ENCODE measurements at regions not wholly inside any gene's neighbourhood (a gene's known extent, or its start where the extent isn't known, plus 50 kb on each side); places are given as distances from the start of the nearest gene placed in this dataset.

DNA sequence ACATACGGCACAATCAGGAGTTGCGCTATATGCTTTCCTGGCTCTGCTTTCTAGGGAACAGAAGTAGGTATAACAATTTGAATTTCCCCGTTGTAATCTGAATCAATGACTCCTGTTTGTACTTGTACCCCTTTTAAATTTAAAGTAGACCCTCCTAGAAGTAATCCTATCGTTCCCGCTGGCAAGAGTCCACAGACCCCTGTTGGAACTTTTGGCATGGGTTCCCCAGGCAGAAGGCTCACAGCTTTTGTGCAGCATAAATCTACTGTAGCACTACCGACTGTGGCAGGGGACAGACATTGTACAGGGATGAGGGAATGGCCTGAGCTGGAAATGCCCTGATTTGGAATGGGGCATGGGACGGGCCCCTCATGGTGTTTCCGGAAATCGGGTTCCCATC, 705.2 kb downstream of the LRFN5 start:
- no peak for DNase-seq (ENCODE audit: low spot score)

DNA sequence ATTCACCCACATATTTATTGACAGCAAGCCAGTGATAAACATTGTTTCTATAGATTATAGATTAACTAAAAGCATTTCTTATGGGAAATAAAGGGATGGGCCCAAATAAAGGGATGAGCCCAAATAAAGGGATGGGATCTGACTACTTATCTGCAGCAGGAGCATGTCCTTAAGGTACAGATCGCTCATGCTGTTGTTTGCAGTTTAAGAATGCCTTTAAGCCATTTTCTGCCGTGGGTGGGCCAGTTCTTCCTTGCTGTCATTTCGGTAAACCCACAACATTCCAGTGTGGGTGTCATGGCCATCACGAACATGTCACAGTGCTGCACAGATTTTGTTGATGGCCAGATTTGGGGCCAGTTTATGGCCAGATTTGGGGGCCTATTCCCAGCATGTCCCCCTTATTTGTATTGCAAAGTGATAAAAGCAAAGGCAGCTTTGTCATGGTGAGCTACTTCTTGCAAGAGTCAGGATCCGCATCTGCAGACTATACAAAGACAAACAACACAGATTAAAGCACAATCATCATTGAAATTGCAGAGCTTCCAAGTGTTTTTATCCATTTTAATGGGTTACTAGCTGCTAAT, 700.7 kb downstream of the LRFN5 start:
- no peak for DNase-seq (ENCODE audit: low spot score)

DNA sequence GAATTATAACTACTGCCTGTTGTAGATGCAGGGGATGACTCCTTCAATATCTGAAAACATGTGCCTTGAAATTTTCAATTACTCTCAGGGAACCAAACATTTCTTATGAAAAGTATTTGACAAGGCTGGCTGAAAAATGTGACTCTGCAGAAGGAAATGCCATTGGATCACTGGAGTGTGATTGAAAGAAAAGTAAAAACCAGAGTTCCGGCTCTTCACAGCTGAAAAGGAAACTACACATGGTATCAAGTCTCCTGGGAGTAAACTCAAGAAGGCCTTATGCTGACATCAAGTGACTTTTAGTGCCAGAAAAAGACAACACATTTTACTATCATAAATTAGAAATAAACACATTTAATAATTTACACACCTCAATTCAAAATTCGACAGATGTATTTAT, 693.0 kb downstream of the LRFN5 start:
- DNase-seq (ENCODE audit: low spot score) = no peak

DNA sequence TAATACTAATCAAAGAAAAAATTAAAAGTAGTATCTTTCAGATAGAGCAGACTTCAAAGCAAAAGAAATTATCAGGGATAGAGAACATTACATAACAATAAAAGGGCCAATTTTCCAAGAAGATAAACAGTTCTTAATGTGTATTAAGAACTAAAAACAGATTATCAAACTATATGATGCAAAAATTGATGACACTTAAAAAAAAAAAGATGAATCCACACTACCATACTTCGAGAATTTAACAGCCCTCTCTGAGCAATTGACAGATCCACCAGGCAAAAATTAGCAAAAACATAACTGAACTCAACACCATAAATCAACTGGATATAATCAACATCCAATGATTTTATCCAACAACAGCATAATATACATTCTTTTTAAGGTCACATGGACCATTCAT, 686.5 kb downstream of the LRFN5 start:
- DNase-seq (ENCODE audit: low spot score) = no peak

DNA sequence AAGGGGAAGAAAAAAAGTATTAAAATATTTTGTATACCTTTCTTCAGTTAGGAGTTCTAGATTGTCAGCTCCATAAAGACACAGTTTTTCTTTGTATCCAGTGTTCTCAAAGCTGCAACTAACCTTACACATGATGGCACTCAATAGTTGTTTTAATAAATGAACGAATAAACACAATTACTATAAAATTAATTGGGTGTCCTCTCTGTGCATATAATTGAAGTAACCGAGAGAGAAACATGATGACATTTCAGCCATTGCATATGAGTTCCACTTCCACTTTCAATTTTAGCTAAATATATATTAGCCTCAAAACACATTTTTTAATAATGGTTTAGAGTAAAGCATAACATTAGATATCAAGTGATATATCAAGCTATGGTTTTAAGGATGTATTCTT, 671.2 kb downstream of the LRFN5 start:
- DNase-seq (ENCODE audit: low spot score) = no peak

DNA sequence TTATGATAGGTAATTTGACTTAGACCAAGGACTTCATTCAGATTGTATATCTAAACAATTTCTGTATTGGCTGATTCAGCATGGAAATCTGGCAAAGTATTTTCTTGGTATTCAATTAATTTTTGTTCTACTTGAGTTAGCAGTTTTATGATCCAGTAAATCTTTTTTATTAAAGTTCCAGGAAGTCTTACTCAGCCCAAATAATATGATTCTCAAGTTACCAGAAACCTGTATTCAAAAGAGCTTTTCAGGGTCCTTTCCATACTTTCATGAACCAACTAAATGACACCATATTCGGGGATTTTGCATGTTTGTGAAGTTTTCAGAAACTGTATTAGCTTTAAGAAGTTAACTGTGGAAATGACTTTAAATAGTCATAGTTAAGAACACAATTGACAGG, 662.6 kb downstream of the LRFN5 start:
- DNase-seq (ENCODE audit: low spot score) = no peak

DNA sequence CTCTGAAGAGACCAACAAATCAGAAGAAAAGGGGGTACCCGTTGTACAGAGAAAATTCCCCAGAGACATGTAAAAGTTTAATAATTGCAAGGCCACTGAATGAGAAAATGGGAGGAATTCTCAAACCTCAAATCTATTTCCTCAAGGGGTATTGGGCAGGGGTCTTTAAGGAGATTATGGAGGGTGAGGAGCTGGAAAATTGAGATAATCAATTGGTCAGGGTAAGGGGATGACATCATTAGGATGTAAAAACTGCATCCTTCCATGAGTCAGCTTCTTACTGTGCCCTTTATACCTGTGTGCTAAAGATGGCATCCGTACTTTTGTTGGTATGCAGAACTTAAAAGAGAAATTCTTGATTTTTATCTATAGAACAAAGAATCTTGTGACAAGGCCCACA, 641.5 kb downstream of the LRFN5 start:
- DNase-seq (ENCODE audit: low spot score) = no peak

DNA sequence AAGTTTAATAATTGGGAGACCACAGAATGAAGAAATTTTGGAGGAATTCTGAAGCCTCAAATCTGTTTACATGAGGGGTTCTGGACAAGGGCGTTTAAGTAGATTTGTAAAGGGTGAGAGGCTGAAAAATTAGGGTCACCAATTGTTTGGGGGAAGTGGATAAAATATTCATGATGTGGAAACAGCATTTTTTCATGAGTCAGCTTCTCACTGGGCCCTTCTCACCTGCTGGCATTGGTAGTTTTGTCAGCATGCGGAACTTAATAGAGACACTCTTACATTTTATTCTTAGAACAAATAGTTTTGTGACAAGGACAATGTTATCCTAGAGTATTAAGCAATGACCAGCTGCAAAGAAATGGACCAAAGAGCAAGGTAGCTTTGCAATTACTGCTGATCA, 634.4 kb downstream of the LRFN5 start:
- DNase-seq (ENCODE audit: low spot score) = no peak

DNA sequence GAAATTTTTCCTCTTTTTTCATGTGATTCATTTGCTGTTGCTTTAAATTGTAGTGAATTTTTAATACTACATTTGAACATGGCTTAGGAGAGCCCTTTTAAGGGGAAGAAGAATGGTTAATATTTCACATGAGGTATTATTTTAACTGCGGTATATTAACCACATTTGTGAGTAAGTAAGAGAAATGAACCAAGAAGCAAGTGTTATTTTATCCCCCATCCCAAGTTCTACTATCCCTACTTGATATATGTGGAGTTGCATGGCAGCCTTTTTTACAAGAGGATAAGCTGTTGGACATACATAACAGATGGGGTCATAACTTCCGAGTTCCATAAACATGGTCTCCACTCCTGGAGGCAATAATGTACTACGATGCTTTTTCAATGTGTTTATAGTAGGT, 623.3 kb downstream of the LRFN5 start:
- no peak for DNase-seq (ENCODE audit: low spot score)

DNA sequence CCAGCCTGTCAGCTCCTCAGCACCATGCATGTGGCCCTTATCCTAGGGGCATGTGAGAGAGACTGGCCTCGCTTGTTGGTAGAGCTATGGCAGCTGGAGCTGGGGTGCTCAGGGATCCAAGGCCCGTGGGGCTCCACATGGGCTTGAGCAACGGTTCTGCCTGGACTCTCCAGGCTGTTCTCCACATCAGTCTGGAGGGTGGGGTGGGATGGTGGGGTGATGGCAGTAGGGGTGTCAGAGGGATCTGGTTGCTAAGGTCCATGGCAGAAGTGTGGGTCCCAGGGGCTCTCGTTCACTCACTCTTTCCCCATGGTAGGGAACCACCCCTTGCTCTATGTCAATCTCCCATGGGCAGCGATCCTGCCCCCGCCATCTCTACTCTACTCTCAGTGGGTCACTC, 622.6 kb downstream of the LRFN5 start:
- DNase-seq (ENCODE audit: low spot score) = no peak

DNA sequence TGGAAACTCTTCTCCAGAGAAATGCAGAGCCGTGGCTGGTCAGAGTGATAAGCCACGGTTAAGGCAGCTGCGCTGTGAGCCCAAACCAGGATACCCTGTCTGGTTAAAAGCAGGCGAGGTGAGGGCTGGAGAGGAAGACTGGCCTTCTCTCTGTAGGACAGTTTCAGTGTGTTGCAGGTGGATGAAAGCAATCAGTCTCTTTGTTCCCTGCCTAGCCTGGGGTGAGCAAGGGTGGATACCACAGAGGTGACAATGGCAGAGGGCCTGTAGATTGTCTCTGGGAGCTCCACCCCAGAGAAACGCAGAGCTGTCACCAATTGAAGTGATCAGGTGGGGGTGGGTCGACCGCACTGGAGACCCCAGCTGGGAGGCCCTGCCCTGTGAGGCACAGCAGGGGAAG, 621.9 kb downstream of the LRFN5 start:
- DNase-seq (ENCODE audit: low spot score) = no peak

DNA sequence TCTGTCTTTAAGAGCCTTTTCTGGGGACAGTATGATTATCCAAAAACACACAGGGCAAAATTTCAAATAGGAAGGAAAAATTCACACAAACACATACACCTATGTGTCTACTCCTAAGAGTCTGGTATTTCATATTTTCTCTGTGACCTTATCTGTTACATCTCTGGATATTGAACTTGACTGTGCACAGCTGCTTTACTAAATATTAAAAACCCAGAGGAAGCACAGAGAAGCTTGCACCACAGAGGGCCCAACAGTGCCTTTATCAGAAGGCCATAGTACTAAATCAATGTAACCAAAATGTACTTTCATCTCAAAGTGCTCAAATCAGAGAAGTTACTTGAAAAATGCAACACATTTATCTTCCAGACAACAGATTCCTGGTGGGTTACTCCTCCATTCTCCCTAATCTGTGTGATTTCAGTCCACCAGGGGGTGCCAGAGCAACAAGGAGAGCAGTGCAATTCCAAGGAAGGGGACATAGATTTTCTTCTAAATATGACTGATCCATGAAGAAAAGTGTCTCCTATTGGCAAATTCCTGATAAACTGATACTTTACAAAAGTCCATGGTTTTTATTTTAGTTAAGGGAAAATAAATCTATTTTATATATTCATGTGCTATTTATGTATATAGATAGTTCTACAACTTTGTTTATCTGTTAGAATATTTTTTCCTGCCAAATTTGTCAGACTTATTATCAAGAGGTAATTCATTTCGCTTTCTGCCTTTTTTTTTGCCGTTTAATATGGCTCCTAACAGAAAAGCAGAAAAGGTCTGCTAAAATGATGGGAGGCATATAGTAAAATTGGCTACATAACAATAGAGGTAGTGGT, 617.6 kb downstream of the LRFN5 start:
- DNase-seq (ENCODE audit: low spot score) = no peak

DNA sequence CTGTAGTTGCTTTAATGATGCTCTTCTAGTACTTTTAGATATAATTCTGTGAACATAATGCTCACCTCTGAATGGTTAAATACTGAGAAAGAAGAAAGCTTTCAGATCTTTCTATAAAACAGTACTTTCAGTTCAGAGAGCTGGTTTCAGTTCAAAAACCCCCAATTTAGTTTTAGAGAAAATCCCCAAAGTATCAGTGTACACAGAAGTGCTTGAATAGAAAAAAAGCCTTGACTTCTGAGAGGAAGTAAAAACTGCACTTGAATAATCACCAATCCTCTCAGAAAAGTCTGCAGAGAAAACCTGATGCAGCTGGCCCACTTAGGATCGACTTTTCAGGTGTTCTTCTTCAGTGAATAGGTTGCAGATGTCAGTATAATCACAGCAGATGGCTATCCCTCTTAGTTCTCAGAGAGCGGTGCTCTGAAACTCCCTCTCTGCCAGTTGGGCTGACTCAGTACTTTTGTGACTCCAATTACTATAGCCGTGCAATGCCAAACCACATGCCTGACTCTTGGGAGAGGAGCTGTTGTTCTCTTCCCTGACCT, 616.3 kb downstream of the LRFN5 start:
- DNase-seq (ENCODE audit: low spot score) = no peak

DNA sequence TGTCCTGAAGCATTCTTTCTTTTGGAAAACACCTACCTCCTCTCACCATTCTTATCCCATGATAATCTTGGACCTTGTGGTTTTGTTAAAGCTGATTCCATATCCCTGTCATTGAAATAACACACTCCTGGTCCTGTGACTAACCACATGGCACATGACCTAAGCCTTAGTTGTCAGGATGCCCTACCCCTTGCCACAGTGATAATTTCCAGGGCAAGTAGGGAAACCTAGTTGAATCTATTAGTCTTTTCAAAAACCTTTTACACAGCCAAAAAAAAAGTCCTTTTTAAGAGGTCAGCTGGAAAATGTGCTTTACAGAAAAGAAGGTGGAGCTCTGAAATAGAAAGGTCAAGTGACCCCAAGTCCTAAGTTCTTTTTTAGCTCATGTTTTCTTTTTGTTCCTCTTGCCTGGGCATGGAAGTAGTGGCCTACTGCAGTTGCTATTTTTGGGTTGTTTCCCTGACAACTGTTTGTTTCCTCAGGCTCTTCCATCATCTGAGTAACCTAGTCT, 608.4 kb downstream of the LRFN5 start:
- no peak for DNase-seq (ENCODE audit: low spot score)

DNA sequence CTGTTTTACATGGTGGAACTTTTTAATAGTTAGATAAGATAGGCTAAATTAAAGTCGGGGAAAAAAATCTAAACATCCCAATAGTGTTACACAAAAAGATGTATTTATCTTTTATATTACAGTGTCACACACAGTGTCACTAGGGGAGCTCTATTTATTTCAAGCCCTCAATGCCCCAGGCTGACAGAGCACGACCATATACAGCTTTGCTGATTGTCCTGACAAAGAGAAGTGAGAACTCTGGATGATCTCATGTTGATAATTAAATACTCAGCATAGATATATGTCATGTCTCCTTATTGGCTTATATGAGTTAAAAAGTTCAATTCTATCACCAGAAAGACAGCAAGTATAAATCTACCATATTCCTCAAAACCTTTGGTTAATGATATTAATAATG, 594.3 kb downstream of the LRFN5 start:
- no peak for DNase-seq (ENCODE audit: low spot score)

DNA sequence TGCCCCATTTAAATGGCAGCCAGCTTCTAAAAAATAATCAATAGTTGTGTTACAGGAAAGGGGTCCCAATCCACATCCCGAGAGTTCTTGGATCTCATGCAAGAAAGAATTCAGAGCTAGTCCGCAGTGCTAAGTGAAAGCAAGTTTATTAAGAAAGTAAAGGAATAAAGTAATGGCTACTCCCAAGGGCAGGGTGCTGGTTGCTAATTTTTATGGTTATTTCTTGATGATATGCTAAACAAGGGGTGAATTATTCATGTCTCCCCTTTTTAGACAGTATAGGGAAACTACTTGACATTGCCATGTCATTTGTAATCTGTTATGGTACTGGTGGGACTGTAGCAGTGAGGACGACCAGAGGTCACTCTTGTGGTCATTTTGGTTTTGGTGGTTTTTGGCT, 591.3 kb downstream of the LRFN5 start:
- no peak for DNase-seq (ENCODE audit: low spot score)

DNA sequence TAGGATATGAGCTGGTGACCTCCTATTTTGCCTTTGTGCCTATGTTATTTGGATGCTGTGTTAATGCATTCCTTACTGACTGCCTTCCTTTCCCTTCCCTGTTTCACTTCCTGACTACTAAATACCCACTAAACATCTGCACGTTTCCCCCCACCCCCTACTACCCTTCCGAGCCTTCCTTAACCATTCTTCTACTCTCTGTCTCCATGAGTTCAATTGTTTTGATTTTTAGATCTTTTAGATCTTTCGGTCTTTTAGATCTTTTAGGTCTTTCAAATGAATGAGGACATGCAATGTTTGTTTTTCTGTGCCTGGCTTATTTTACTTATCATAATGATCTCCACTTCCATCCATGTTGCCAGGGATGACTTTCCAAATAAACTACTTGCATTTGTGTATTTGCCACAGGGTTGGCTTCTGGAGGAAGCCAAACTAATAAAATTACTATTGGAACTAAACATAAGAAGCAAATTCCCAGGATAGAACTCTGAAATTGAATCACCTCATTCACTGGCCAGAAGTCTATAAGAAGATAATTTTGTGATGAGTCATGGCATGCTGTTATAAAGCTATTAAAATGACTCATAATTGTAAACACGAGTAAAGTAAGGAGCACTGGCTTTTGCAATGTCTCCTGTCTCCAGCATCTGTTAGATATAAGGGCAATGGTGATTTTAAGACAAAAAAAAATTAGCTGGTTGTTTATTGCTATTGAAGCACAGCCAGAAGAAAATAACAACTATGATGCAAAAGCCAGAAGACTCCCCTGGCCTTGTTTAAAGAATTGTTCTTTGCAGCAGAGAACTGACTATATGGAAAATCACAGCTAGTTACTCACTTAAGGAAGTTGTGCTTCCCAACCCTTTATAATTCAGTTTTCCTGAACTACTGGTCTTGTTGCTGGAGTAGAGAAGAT, 586.3 kb downstream of the LRFN5 start:
- DNase-seq (ENCODE audit: low spot score) = no peak

DNA sequence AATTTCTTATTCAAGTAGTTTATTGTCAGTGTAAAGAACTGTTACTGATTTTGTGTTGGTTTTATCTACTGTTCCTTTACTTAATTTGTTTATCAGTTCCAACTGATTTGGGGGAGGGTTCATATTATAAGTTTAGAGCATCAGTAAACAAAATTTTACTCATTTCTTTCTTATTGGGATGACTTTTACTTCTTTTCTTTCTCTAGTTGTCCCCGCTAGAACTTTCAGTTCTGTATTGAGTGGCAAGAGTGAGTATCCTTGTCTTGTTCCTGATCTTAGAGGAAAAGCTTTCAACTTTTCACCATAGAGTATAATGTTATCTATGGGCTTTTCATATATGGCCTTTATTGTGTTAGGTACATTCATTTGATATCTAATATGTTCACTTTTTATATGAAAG, 584.1 kb downstream of the LRFN5 start:
- no peak for DNase-seq (ENCODE audit: low spot score)

DNA sequence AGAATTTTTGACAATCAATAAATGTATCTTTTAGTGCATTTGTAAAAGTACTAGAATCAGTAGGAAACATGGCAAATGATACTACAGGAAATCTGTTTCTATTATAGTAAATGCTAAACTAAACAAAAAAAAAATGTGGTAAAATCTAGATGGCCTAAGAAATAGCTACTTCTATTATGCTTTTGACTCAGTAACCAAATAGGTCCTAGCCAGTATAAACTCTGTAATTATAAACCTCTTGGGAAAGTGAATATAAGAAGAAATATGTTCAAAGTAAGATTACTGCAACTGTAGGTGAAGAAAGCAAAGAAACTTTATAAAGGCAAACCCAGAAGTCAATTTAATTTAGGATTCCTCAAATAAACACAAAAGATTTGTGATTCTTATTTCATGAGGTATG, 581.2 kb downstream of the LRFN5 start:
- DNase-seq (ENCODE audit: low spot score) = no peak

DNA sequence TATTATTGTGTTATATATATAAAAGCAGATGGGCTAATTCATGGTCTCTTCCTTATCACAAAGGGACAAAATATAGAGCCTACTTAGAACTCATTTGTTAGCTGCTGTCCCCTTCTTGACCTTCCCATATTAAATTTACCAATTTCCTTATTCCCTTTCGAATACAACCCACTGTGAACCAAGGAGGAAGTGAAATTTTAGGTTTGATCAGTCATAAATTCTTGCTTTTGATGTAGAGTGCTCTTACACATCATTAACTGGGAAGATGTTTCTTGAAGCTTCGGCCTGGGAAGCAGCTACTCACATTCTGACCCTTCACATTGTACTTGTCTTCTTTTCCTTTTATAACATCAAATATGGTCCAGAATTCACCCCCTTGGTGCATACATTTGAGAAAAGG, 579.0 kb downstream of the LRFN5 start:
- DNase-seq (ENCODE audit: low spot score) = no peak

DNA sequence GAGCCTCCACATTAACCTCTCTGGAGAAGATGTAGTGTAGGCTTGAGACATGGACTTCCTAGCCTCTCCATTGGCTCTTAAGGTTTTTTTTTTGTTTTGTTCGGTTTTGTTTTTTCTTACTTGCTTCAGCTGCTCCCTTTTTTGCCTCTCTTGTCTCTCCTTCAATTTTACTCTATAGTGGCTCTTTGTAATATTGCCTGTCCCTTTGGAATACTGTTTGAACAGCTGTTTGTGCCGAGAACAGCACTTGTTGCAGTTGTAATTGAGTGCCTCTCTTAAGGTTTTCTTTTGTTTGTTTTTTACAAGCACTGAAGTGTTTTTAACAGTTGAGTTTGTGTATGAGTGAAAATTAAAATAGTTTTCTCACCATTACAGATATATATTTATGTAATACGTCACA, 567.7 kb downstream of the LRFN5 start:
- no peak for DNase-seq (ENCODE audit: low spot score)

DNA sequence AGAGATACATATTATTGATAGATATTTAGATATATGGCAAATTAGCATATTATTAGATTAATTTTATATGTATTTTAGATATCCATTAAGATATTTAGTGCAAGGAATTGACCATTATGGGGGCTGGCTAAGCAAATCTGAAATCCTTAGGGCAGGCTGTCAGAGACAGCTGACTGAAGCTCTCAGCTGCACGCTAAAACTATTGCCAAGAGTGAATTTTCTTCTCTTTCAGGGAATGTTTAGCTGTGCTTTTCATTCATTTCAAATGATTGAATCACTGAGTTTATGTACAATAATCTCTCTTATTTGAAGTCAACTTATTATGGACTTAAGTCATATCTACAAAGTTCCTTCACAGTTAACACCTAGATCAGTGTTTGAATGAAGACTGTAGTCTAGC, 566.5 kb downstream of the LRFN5 start:
- DNase-seq (ENCODE audit: low spot score) = no peak
